Germinal center (tissue), 1 donor: ENCODE measurements at regions not wholly inside any gene's neighbourhood (a gene's known extent, or its start where the extent isn't known, plus 50 kb on each side); places are given as distances from the start of the nearest gene placed in this dataset.
"Not testable (repeated sequence)": the region's sequence is repeated elsewhere in the genome, so short reads cannot be mapped to it uniquely, and the experiment has no call there.

Experiments used
- DNase-seq: peaks from one replicate; pipeline ENCODE4 v3.0.0; 2012; ENCODE audit warnings: mixed read lengths, low spot score

- no peak for DNase-seq
These were observed 208.2 kb downstream of the RHOU start for GRCh38 chr1:228943436-228943835.

DNA sequence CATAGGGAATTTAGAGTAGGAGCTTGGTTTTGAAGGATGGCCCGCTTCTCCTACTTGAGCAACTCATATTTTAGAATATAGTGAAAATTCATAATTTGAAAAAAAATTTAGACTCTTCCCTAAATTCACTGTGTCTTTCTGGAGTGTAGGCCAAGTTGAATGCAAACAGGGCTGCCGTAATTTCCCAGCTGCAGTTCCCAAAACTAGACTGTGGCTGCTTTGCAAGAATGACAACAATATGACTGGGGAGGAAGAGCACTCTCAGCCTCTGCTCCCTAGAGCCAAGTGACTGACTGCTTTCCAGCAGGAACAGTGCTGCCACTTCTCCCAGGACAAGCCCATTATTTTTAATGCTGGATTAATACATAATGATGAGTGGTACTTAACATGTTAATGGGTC, 209.0 kb downstream of the RHOU start:
- DNase-seq = no peak

DNA sequence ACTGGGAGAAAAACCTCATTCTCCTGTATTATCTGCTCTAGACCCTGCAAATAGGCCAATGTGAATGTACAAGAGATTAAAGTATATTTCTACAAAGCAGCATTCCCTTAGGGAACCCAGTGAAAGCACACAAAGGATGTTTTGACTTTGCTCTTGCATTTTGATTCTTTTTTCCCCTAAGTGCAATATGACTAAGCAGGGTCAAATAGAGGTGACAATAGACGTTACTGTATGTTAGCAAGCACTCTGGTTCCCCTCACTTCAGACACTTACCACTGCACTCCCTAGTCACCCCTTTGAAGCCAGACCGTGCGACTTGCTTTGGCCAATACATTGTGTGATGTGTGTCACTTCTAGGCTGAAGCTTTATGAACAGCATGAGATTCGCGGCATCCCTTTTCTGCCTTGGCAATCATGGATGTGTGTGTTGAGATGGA, 209.7 kb downstream of the RHOU start:
- DNase-seq = no peak

DNA sequence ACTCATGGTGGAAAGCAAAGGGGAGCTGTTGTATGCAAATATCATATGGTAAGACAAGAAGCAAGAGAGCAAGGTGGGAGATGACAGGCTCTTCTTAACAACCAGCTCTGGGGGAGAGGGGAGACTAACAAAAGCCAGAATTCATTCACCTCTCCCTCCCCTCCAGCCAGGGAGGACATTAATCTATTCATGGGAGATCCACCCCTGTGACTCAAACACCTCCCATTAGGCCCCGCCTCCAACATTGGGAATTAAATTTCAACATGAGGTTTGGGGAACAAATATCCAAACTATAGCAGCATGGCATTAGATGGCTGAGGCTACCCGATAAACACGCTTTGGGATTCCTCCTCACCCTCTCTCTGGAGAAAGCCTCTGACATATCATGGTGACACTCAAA, 210.6 kb downstream of the RHOU start:
- DNase-seq = no peak

- not testable (repeated sequence) for DNase-seq
These were observed 214.3 kb downstream of the RHOU start for GRCh38 chr1:228949617-228950016.

- DNase-seq = no peak
These were observed 217.9 kb downstream of the RHOU start for GRCh38 chr1:228953207-228953606.

DNA sequence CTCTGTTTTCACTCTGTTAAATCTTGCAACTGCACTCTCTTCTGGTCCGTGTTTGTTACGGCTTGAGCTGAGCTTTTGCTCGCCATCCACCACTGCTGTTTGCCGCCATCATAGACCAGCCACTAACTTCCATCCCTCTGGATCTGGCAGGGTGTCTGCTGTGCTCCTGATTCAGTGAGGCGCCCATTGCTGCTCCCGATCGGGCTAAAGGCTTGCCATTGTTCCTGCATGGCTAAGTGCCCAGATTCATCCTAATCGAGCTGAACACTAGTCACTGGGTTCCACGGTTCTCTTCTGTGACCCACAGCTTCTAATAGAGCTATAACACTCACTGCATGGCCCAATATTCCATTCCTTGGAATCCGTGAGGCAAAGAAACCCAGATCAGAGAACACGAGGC, 218.5 kb downstream of the RHOU start:
- DNase-seq = not testable (repeated sequence)

DNA sequence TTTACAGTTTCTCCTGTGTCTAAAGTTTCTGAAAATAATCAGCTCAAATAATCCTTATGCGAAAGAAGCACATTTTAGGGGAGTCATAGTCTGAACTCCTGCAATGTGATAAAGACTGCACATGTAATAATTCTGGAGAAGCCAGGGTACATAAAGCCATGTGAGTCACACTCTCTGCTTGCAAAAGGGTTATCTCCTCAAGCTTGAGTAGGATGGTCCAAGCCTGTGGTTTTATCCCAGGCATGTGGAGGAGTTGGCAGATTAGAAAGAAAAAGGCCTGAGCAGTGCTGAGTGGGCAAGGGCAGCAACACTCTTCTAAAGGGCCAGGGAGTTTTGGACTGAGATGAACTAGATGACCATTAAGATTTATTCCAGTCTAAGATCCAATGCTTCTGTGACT, 220.4 kb downstream of the RHOU start:
- no peak for DNase-seq

DNA sequence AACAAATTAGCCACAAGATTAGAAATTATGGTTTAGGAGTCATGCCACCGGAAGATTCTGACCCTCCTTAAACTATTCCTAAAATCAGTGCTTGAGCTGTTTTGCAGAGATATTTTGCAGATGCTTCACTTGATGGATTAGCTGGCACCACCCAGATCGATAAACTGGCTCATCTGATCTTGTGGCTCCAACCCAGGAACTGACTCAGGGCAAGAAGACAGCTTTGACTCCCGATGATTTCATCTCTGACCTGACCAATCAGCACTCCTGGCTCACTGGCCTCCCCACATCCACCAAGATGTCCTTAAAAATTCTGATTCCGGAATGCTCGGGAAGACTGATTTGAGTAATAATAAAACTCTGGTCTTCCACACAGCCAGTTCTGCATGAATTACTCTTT, 221.6 kb downstream of the RHOU start:
- no peak for DNase-seq

DNA sequence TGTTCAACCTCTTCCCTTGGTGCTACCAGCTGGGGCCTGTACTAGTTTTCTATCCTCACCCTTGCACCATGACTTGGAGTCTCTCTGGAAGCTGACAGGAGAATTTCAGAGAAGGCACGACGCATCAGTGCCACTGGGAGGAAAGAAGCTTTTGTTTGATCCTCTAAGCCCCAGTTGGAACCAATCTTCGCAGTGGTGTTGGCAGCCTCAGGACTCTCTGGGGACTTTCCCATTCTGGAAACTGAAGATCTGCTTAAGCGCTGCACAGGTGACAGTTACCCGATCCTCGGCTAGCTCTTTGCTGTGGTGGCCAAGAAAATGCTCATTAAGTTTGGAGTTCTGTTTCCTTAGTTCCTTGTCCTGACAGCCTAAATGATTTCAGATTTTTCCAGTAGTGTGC, 222.3 kb downstream of the RHOU start:
- no peak for DNase-seq

DNA sequence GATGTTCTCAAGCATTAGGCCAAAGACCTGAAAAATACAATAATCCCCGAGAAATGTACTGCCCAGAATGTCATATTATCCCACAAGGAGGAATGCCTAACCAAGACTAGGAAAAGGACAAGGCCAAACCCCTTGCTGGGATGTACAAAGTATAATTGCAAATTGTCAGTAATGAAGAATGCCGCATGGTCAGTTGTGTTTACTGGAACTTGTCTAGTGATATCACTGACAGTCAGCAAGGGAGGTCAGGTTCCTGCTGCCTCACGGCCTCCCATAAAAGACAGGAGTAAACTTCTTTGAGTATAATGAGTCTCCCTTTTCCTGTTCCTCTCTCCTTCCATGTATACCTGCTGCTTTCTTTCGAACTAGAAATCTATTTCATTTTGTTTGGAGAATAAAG, 222.8 kb downstream of the RHOU start:
- DNase-seq = no peak

DNA sequence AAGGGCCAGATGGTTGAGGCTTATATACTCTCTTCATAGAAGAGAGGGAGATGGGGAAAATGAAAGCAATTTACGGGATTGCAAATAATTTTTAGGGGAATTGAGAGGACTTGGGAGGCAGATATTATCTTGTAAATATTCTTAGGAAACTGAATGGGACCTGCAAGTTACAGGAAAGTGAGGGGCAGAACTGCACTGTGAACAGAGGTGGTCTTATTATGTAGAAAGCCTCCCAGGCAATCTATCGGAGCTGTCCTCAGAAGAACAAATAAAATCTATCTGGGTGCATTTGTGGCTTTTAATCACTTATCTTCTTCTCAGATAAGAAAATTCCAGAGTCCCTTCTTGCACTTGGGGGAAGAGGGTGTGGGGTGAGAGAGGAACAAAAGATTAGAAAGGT, 223.5 kb downstream of the RHOU start:
- DNase-seq = no peak

DNA sequence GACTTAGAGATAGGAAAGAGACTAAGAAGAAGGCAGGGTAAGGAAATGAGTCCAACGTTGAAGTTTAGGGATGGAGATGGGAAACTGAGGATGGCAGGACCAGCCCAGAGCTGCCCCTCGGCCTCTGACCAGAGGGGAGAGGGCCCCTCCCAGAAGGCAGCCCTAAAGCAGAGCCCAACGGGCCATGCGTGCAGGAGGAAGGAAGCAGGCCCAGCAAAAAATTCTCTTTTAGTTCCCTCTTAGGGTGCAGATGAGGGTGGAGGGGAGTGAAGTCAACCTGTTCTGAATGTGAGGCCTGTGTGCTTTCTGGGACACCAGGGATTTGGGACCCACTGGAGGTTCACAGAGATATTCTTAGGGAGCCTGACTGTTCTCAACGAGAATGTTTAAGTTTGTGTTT, 225.4 kb downstream of the RHOU start:
- no peak for DNase-seq

DNA sequence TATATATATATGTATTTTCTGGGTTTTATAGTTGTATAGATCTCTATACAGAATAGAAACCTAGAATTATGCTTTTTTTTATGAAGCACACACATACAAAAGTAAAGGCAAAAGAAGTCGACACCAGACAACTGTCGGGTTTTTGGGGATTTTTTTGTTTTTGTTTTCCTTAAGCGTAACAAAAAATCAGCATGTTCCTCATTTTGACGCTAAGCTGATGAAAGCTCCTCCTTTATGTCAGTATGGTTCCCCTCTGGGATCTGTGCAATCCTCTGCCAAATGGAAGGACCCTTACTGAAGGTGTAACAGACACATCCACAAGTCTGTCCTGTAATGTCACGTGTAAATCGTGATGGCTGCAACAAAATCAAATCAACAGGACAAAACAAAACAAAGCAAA, 226.2 kb downstream of the RHOU start:
- DNase-seq = no peak

- DNase-seq = no peak
These were observed 228.5 kb downstream of the RHOU start for GRCh38 chr1:228963795-228964177.

- no peak for DNase-seq
These were observed 229.2 kb downstream of the RHOU start for GRCh38 chr1:228964178-228965089.

DNA sequence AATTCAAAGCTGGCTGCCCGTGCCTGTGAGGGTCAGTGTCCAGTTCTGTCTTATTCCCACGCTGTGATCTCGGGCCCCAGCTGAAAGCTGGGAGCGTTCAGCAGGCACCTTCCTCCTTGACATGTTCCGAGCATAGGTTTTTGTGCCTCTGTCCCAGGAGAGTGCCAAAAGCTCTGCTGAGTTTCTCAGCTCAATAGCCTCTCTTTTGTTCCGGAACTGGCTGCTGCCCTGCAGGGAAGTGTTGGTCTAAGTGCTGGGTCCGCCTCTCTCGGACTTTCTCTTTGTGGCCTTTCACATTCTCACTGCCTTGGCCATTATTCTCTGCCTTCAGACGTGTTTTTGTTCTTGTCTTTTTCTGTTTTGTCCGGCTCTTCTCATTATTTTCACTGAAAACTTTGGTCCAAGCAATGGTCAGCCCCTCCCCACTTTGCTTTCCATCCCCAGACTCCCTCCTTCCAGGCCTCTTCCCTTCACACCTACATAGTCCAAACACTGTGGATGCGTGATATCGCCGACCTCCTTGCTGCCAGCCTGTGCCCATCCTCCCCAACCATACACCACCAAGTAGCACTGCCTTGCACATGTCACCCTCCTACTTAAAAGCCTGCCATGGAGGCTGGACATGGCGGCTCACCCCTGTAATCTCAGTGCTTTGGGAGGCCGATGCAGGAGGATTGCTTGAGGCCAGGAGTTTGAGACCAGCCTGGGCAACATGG, 233.8 kb downstream of the RHOU start:
- DNase-seq = no peak

DNA sequence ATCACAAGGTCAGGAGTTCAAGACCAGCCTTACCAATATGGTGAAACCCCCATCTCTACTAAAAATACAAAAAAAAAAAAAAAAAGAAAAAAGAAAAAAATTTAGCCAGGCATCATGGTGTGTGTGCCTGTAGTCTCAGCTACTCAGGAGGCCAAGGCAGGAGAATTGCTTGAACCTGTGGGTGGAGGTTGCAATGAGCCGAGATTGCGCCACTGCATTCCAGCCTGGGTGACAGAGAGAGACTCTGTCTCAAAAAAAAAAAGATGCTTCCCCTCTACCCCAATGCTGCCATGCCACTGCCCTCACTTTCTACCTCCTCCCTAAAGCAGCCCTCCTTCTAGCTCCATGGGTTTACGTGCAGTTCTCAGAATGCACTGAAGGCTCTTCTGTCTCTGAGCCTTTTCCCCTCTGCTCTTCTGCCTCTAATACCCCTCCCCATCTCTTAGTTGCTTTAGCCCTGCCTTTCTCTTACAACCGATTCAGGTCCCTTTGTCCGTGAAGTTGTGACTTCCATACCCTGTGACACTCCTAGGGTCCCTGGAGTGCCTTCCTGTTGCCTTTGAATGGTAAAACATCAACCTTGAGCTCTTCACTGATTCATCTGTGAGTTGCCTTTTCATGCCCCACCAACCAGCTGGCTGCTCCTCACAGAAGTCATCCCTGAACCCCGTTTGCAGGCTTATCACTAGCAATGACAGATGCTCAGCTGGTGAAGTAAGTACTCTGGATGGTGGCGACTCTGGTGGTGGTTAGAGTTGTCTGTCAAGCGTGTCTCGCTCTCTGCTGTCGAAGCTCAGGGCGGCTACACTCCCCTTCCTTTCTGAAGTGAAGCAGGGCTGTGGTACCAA, 234.9 kb downstream of the RHOU start:
- no peak for DNase-seq

- no peak for DNase-seq
These were observed 237.3 kb downstream of the RHOU start for GRCh38 chr1:228972576-228972975.

DNA sequence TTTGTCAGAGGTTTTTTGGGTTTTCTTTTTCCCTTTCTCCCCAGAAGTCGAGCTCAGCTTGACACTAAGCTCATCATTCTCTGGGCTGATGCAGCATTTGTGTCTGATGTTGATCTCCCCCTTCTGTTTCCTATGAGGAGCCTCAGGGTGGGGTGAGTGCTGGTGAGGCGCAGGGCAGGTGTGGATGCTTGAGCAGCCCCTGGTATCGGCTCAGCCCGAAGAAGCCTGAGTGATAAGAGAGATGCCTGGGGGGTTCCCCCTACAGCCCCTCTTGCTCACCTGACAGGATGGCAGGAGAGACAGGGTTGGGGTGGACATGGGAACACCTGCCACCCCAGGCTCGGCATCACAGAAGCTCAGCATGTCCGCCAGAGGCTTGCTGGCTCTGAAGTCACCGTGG, 239.0 kb downstream of the RHOU start:
- DNase-seq = no peak

GRCh38 chr1:228975238-228975907, 240.1 kb downstream of the RHOU start:
- no peak for DNase-seq

DNA sequence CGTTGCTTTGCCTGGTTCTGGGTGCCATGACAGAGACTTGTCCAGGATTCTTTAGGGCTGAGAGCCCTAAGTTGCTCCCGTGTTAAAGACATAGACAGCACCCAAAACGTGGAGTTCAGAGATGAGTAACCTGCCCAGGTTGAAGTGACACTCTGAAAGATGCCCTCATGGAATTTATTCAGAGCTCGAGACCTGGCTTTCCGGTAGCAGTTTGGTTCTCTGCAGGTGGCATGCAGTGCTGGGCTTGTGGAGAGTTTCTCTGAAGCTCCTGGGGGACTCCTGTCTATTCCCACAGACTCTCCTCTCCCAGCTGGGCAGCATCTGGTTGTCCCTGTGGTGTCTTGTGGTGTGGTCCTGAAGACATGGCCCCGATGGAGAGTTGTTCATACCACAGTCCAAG, 241.0 kb downstream of the RHOU start:
- DNase-seq = no peak
